ENCODE measurements at regions not wholly inside any gene's neighbourhood (a gene's known extent, or its start where the extent isn't known, plus 50 kb on each side); places are given as distances from the start of the nearest gene placed in this dataset.
"Not testable (repeated sequence)": the region's sequence is repeated elsewhere in the genome, so short reads cannot be mapped to it uniquely, and the experiment has no call there.

DNA sequence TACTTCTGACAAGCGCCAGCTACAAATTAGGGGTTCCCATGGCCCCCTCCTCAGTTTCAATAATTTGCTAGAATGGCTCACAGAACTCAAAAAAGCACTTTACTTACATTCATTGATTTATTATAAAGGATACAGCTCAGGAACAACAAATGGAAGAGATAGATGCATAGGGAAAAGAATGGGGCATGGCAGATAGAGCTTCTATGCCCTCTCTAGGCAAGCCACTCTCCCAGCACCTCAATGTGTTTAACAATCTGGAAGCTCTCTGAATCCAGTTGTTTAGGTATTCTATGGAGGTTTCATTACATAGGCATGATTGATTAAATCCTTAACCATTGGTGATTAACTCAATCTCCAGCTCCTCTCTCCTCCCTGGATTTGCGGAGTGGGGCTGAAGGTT is 184.5 kb upstream of the DAAM1 start:
- Histone ChIP-seq H3K36me3 (ENCODE audit: low read depth) (no peaks in the 10 kb centered on the region), H3K4me1 (replicated peaks; ENCODE audit: insufficient read depth) (no peaks in the 10 kb centered on the region), H3K79me2 (ENCODE audit: low read depth) (no peaks in the 10 kb centered on the region), H3K4me3 (no peak overlapping the region), H3F3A (ENCODE audit: insufficient read depth, low read depth) (no peaks in the 10 kb centered on the region), H2AFZ (no peak overlapping the region), H3K27me3 (ENCODE audit: insufficient read depth, low read depth) (peaks cover 7% of the 10 kb centered on the region; the same call in 1 of the 2 replicates), H4K20me1 (ENCODE audit: insufficient read depth) (no peaks in the 10 kb centered on the region), H3K9me3 (ENCODE audit: insufficient read depth, low read depth) (no peaks in the 10 kb centered on the region), H3K27ac (no peak overlapping the region), H3K9me2 (ENCODE audit: insufficient read depth) (no peaks in the 10 kb centered on the region), H3K4me2 (no peak overlapping the region)
- TF ChIP-seq, protein P1, sequence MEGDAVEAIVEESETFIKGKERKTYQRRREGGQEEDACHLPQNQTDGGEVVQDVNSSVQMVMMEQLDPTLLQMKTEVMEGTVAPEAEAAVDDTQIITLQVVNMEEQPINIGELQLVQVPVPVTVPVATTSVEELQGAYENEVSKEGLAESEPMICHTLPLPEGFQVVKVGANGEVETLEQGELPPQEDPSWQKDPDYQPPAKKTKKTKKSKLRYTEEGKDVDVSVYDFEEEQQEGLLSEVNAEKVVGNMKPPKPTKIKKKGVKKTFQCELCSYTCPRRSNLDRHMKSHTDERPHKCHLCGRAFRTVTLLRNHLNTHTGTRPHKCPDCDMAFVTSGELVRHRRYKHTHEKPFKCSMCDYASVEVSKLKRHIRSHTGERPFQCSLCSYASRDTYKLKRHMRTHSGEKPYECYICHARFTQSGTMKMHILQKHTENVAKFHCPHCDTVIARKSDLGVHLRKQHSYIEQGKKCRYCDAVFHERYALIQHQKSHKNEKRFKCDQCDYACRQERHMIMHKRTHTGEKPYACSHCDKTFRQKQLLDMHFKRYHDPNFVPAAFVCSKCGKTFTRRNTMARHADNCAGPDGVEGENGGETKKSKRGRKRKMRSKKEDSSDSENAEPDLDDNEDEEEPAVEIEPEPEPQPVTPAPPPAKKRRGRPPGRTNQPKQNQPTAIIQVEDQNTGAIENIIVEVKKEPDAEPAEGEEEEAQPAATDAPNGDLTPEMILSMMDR (conservative IDR thresholded peaks at IDR 0.05): no peak
- no peak for TF ChIP-seq EZH2 (IDR thresholded peaks at IDR 0.05; ENCODE audit: low read depth)
- BruUV-seq (replicated peaks): no TSS peak
- ChIA-PET POLR2A (ENCODE audit: unreplicated experiment) (no interaction called here), CTCF (no interaction called here)
- DNase-seq: no peak
- intact Hi-C loops (cut with micrococcal nuclease; ENCODE audit: unreplicated experiment): no loop called here

DNA sequence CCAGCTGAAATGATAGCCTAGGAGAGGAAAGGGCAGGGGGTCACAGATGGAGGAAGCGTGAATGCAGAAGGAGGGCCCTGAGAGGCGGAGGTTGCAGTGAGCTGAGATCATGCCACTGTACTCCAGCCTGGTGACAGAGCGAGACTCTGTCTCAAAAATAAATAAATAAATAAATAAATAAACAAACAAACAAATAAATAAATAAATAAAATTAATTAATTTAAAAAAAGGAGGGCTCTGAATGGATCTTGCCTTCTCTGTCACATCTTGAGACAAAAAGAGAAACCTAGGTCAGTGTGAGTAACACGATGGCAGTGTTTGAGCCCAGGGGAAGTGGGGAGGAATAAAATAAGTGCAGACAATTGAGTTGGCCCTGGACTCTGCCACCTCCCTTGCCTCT is 182.3 kb upstream of the DAAM1 start:
- H3K9me2 ChIP-seq (ENCODE audit: insufficient read depth); DNase-seq; H3K9me3 ChIP-seq (ENCODE audit: insufficient read depth, low read depth); H3K79me2 ChIP-seq (ENCODE audit: low read depth); intact Hi-C loops (cut with micrococcal nuclease; ENCODE audit: unreplicated experiment); CTCF ChIA-PET; H3F3A ChIP-seq (ENCODE audit: insufficient read depth, low read depth); POLR2A ChIA-PET (ENCODE audit: unreplicated experiment); H2AFZ ChIP-seq; H3K4me3 ChIP-seq; H3K27me3 ChIP-seq (ENCODE audit: insufficient read depth, low read depth); H4K20me1 ChIP-seq (ENCODE audit: insufficient read depth); H3K4me2 ChIP-seq; H3K4me1 ChIP-seq (replicated peaks; ENCODE audit: insufficient read depth); BruUV-seq (replicated peaks); H3K27ac ChIP-seq; H3K36me3 ChIP-seq (ENCODE audit: low read depth): not testable (repeated sequence)

DNA sequence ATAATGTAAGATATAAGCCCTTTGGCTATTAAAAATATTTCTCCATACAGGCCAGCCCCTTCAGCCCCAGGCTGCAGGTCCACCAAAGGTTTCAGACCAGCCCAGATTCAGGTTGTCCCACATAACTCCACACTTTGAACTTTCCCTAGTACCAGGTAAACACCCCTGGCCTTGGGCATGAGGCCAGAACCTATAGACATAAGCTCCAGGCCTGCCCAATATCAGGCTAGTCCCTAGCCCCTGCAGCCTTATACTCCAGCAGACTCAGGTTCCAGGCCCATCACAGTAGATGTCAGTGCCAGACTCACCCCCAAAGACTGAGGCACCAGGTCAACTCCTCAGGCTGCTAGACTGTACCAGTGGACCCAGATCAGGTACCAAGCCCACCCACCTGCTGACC is 178.5 kb upstream of the DAAM1 start:
- no TSS peak for BruUV-seq (replicated peaks)
- H3K27me3 ChIP-seq (ENCODE audit: insufficient read depth, low read depth): 0 out of 2 replicates have a peak, but pooled peaks cover 7% of the 10 kb centered on the region
- no peak overlapping the region for H3K4me3 ChIP-seq
- no peak overlapping the region for H3K27ac ChIP-seq
- no peak overlapping the region for H2AFZ ChIP-seq
- TF ChIP-seq EZH2 (IDR thresholded peaks at IDR 0.05; ENCODE audit: low read depth): no peak
- TF ChIP-seq, protein P1 (conservative IDR thresholded peaks at IDR 0.05): no peak
- 0 out of 2 replicates have a peak, but pooled peaks cover 4% of the 10 kb centered on the region for H3K9me3 ChIP-seq (ENCODE audit: insufficient read depth, low read depth)
- CTCF ChIA-PET: no interaction called here
- no peaks in the 10 kb centered on the region for H3F3A ChIP-seq (ENCODE audit: insufficient read depth, low read depth)
- intact Hi-C loops (cut with micrococcal nuclease; ENCODE audit: unreplicated experiment): no loop called here
- H3K79me2 ChIP-seq (ENCODE audit: low read depth): no peaks in the 10 kb centered on the region
- DNase-seq: no peak
- no peaks in the 10 kb centered on the region for H4K20me1 ChIP-seq (ENCODE audit: insufficient read depth)
- no peaks in the 10 kb centered on the region for H3K4me1 ChIP-seq (replicated peaks; ENCODE audit: insufficient read depth)
- H3K9me2 ChIP-seq (ENCODE audit: insufficient read depth): no peaks in the 10 kb centered on the region
- POLR2A ChIA-PET (ENCODE audit: unreplicated experiment): no interaction called here
- H3K36me3 ChIP-seq (ENCODE audit: low read depth): no peaks in the 10 kb centered on the region
- H3K4me2 ChIP-seq: no peak overlapping the region

DNA sequence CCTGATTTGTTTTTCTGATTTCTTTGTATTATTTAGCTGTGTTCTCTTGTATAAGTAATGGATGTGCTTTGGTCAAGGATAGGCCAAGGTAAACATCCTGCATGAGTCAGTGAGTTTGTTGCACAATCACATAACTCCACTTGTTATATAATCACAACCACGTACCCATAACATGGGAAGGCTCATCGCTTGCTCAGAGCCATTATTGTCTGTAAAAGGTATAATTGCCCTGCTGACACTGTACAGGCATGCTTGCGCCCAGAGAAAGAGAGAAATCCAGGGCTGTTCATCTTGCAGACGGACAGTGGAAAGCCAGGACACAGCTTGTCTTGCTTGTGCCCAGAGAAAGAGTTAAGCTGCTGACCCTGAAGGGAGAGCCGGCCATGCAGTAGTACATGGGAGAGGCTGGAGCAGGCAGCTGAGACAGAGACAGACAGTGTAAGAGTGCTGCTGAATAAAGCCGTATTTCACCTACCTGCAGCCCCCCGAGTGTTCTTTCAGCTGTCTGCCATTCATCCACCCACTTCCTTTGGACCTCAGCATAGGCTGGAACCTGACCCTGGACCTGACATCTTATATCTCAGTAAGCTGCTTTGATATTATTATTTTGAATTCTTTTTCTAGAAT is 174.7 kb upstream of the DAAM1 start:
- no TSS peak for BruUV-seq (replicated peaks)
- ChIA-PET CTCF (no interaction called here), POLR2A (ENCODE audit: unreplicated experiment) (no interaction called here)
- intact Hi-C loops (cut with micrococcal nuclease; ENCODE audit: unreplicated experiment): no loop called here
- no peak for DNase-seq
- Histone ChIP-seq H3K79me2 (ENCODE audit: low read depth) (no peaks in the 10 kb centered on the region), H3K4me1 (replicated peaks; ENCODE audit: insufficient read depth) (no peaks in the 10 kb centered on the region), H2AFZ (no peak overlapping the region), H3K27ac (no peak overlapping the region), H3K9me3 (ENCODE audit: insufficient read depth, low read depth) (0 out of 2 replicates have a peak, but pooled peaks cover 4% of the 10 kb centered on the region), H3F3A (ENCODE audit: insufficient read depth, low read depth) (no peaks in the 10 kb centered on the region), H3K4me2 (no peak overlapping the region), H4K20me1 (ENCODE audit: insufficient read depth) (no peaks in the 10 kb centered on the region), H3K4me3 (no peak overlapping the region), H3K9me2 (ENCODE audit: insufficient read depth) (no peaks in the 10 kb centered on the region), H3K27me3 (ENCODE audit: insufficient read depth, low read depth) (no peaks in the 10 kb centered on the region), H3K36me3 (ENCODE audit: low read depth) (no peaks in the 10 kb centered on the region)
- TF ChIP-seq, protein P1 (conservative IDR thresholded peaks at IDR 0.05): no peak
- TF ChIP-seq EZH2 (IDR thresholded peaks at IDR 0.05; ENCODE audit: low read depth): no peak
